ENCODE measurements at regions not wholly inside any gene's neighbourhood (a gene's known extent, or its start where the extent isn't known, plus 50 kb on each side); places are given as distances from the start of the nearest gene placed in this dataset.

- Histone ChIP-seq H3K36me3 (ENCODE audit: control insufficient read depth, insufficient read depth, low read length) (no peaks in the 10 kb centered on the region), H3K27ac (ENCODE audit: insufficient read depth, low read depth, low read length, poor library complexity, severe bottlenecking) (no peak overlapping the region), H3K4me3 (ENCODE audit: insufficient read depth, low read depth, low read length) (no peak overlapping the region), H3K9me3 (ENCODE audit: control insufficient read depth, low read length) (no peaks in the 10 kb centered on the region), H3K4me1 (ENCODE audit: control insufficient read depth, insufficient read depth, low read length) (no peaks in the 10 kb centered on the region), H3K27me3 (ENCODE audit: control insufficient read depth, insufficient read depth, low read length, poor library complexity, severe bottlenecking) (no peaks in the 10 kb centered on the region)
- WGBS, 2 experiments, result no CpG with 5 or more reads among the region's 3 CpGs
These were observed 56.5 kb upstream of the TRPM3 start for GRCh38 chr9:71177901-71178300.

DNA sequence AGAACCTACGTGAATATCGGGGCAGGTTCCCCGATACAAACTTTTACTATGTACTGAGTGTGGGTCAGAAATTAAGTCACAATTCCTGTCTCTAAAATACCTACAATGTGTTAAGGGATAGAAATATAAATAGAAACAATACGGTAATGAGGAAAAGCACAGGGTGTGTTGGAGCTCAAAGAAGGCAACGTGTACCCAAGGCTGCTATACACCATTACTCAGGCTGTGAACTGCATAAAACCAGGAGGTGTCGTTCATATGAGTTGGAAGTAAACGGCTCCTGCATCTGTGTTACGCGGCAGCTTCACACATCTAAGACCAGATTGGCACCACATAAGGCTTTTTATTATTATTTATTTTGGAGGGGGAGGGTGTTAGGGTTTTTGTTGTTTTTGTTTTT is 50.1 kb upstream of the TRPM3 start:
- no peaks in the 10 kb centered on the region for H3K4me1 ChIP-seq (ENCODE audit: control insufficient read depth, insufficient read depth, low read length)
- H3K27me3 ChIP-seq (ENCODE audit: control insufficient read depth, insufficient read depth, low read length, poor library complexity, severe bottlenecking), result no peaks in the 10 kb centered on the region
- 82 to 87% methylated on average over 9 of the region's 9 CpGs for WGBS, 2 experiments
- no peak overlapping the region for H3K4me3 ChIP-seq (ENCODE audit: insufficient read depth, low read depth, low read length)
- H3K27ac ChIP-seq (ENCODE audit: insufficient read depth, low read depth, low read length, poor library complexity, severe bottlenecking), result no peak overlapping the region
- H3K36me3 ChIP-seq (ENCODE audit: control insufficient read depth, insufficient read depth, low read length), result no peaks in the 10 kb centered on the region
- no peaks in the 10 kb centered on the region for H3K9me3 ChIP-seq (ENCODE audit: control insufficient read depth, low read length)

Data from ectodermal cell (in vitro differentiated cells).